Mesendoderm (in vitro differentiated cells): ENCODE measurements at regions not wholly inside any gene's neighbourhood (a gene's known extent, or its start where the extent isn't known, plus 50 kb on each side); places are given as distances from the start of the nearest gene placed in this dataset.

Experiments
- DNase-seq: peaks from one replicate; pipeline ENCODE4 v3.0.0; 2013
- H2AK5ac ChIP-seq: 2 replicates; pipeline ENCODE4 v1.6.1; 2013; ENCODE audit warnings: low read length, inconsistent platforms
- H2BK120ac ChIP-seq: 2 replicates; pipeline ENCODE4 v1.6.1; 2013; ENCODE audit warnings: low read depth, mild to moderate bottlenecking, low read length, moderate library complexity, mixed read lengths
- H2BK15ac ChIP-seq: replicated peaks from 2 replicates; pipeline ENCODE4 v1.6.1; 2013; ENCODE audit warnings: low read depth, mild to moderate bottlenecking, moderate library complexity
- H2BK5ac ChIP-seq: 2 replicates; pipeline ENCODE4 v1.6.1; 2013; ENCODE audit warnings: low read length, inconsistent platforms
- H3K18ac ChIP-seq: 2 replicates; pipeline ENCODE4 v1.6.1; 2013; ENCODE audit warnings: mild to moderate bottlenecking, low read length, mixed read lengths
- H3K23ac ChIP-seq: one replicate; pipeline ENCODE4 v1.6.1; 2013; ENCODE audit warnings: low read length
- H3K27ac ChIP-seq: 2 replicates; pipeline ENCODE4 v1.5.1; 2013; ENCODE audit warnings: low read depth, mild to moderate bottlenecking, inconsistent platforms, low read length, moderate library complexity
- H3K27me3 ChIP-seq: 2 replicates; pipeline ENCODE4 v1.6.1; 2013; ENCODE audit warnings: low read length, control low read depth, mild to moderate bottlenecking, inconsistent platforms; ENCODE audit not compliant: insufficient read depth, poor library complexity
- H3K36me3 ChIP-seq: 2 replicates; pipeline ENCODE4 v1.6.1; 2013; ENCODE audit warnings: low read length, inconsistent platforms; ENCODE audit not compliant: control insufficient read depth, insufficient read depth
- H3K4ac ChIP-seq: one replicate; pipeline ENCODE4 v1.6.1; 2013; ENCODE audit warnings: low read depth, mild to moderate bottlenecking, low read length, moderate library complexity
- H3K4me1 ChIP-seq: 2 replicates; pipeline ENCODE4 v1.6.1; 2013; ENCODE audit warnings: low read depth, low read length, inconsistent platforms; ENCODE audit not compliant: control insufficient read depth
- H3K4me2 ChIP-seq: 2 replicates; pipeline ENCODE4 v1.6.1; 2013; ENCODE audit warnings: low read length
- H3K4me3 ChIP-seq: 2 replicates; pipeline ENCODE4 v1.5.1; 2013; ENCODE audit warnings: mild to moderate bottlenecking, low read length
- H3K56ac ChIP-seq: one replicate; pipeline ENCODE4 v1.6.1; 2013; ENCODE audit warnings: low read length
- H3K79me1 ChIP-seq: 2 replicates; pipeline ENCODE4 v1.6.1; 2013; ENCODE audit warnings: low read length, inconsistent platforms
- H3K79me2 ChIP-seq: 2 replicates; pipeline ENCODE4 v1.6.1; 2013; ENCODE audit warnings: mild to moderate bottlenecking, low read length; ENCODE audit not compliant: control insufficient read depth, insufficient read depth
- H3K9ac ChIP-seq: 2 replicates; pipeline ENCODE4 v1.6.1; 2013; ENCODE audit warnings: low read length, inconsistent platforms
- H4K5ac ChIP-seq: one replicate; pipeline ENCODE4 v1.6.1; 2013; ENCODE audit warnings: low read length
- H4K8ac ChIP-seq: one replicate; pipeline ENCODE4 v1.6.1; 2013; ENCODE audit warnings: low read depth, mild to moderate bottlenecking, control low read depth, low read length, moderate library complexity
- WGBS: extraction: QIAGEN DNeasy Blood & Tissue Kit; methylation state at CpG from one replicate; pipeline ENCODE4 v1.1.7; 2013; ENCODE audit warnings: low lambda C conversion rate, missing lambda C conversion rate; ENCODE audit not compliant: insufficient coverage; ENCODE audit errors: extremely low coverage; 5-methylcytosine and 5-hydroxymethylcytosine counted together

GRCh38 chr21:35705888-35706287 lies 354.4 kb downstream of the SETD4 start:
- Histone ChIP-seq H3K27ac (no peak overlapping the region), H4K8ac (no peak overlapping the region), H4K5ac (no peak overlapping the region), H3K79me2 (no peaks in the 10 kb centered on the region), H3K23ac (no peak overlapping the region), H3K27me3 (no peaks in the 10 kb centered on the region), H3K56ac (no peak overlapping the region), H3K18ac (no peak overlapping the region), H2BK15ac (no peak overlapping the region), H3K4me1 (no peaks in the 10 kb centered on the region), H2BK5ac (no peak overlapping the region), H3K4me3 (no peak overlapping the region), H2BK120ac (no peak overlapping the region), H3K4me2 (no peak overlapping the region), H3K36me3 (no peaks in the 10 kb centered on the region), H3K9ac (no peak overlapping the region), H3K79me1 (no peaks in the 10 kb centered on the region), H3K4ac (no peak overlapping the region), H2AK5ac (no peak overlapping the region)
- WGBS: no CpG with 5 or more reads among the region's 1 CpG
- no peak for DNase-seq

GRCh38 chr21:35705237-35705887 lies 355.0 kb downstream of the SETD4 start:
- Histone ChIP-seq H3K79me2 (no peaks in the 10 kb centered on the region), H4K5ac (no peak overlapping the region), H2BK5ac (no peak overlapping the region), H3K27ac (no peak overlapping the region), H3K4me3 (no peak overlapping the region), H3K79me1 (no peaks in the 10 kb centered on the region), H2BK120ac (no peak overlapping the region), H3K36me3 (no peaks in the 10 kb centered on the region), H3K56ac (no peak overlapping the region), H2AK5ac (no peak overlapping the region), H4K8ac (no peak overlapping the region), H3K4me1 (no peaks in the 10 kb centered on the region), H3K18ac (no peak overlapping the region), H3K4ac (no peak overlapping the region), H3K27me3 (no peaks in the 10 kb centered on the region), H3K9ac (no peak overlapping the region), H2BK15ac (no peak overlapping the region), H3K4me2 (no peak overlapping the region), H3K23ac (no peak overlapping the region)
- no CpG with 5 or more reads among the region's 2 CpGs for WGBS
- DNase-seq: no peak

- Histone ChIP-seq H3K36me3 (no peaks in the 10 kb centered on the region), H3K79me1 (no peaks in the 10 kb centered on the region), H3K4me1 (no peaks in the 10 kb centered on the region), H2AK5ac (no peak overlapping the region), H2BK15ac (no peak overlapping the region), H3K27ac (no peak overlapping the region), H2BK5ac (no peak overlapping the region), H3K9ac (no peak overlapping the region), H3K27me3 (no peaks in the 10 kb centered on the region), H3K4me3 (no peak overlapping the region), H3K79me2 (no peaks in the 10 kb centered on the region), H4K8ac (no peak overlapping the region), H3K4ac (no peak overlapping the region), H2BK120ac (no peak overlapping the region), H3K56ac (no peak overlapping the region), H3K23ac (no peak overlapping the region), H3K18ac (no peak overlapping the region), H3K4me2 (no peak overlapping the region), H4K5ac (no peak overlapping the region)
- no peak for DNase-seq
- no CpG with 5 or more reads among the region's 1 CpG for WGBS
These were observed 356.6 kb downstream of the SETD4 start for GRCh38 chr21:35703704-35704103.

GRCh38 chr21:35699361-35699760 lies 361.0 kb downstream of the SETD4 start:
- no peak overlapping the region for H2BK120ac ChIP-seq
- no peak overlapping the region for H2BK15ac ChIP-seq

GRCh38 chr21:35697321-35697808 lies 363.0 kb downstream of the SETD4 start:
- Histone ChIP-seq H3K36me3 (no peaks in the 10 kb centered on the region), H3K4ac (no peak overlapping the region), H4K8ac (no peak overlapping the region), H2BK15ac (no peak overlapping the region), H3K4me3 (no peak overlapping the region), H3K23ac (no peak overlapping the region), H4K5ac (no peak overlapping the region), H3K9ac (no peak overlapping the region), H2BK120ac (no peak overlapping the region), H2AK5ac (no peak overlapping the region), H3K4me2 (no peak overlapping the region), H3K79me1 (no peaks in the 10 kb centered on the region), H3K79me2 (no peaks in the 10 kb centered on the region), H3K27ac (no peak overlapping the region), H3K56ac (no peak overlapping the region), H3K18ac (no peak overlapping the region), H2BK5ac (no peak overlapping the region), H3K4me1 (no peaks in the 10 kb centered on the region), H3K27me3 (no peaks in the 10 kb centered on the region)
- no CpG with 5 or more reads among the region's 3 CpGs for WGBS
- DNase-seq: no peak

More at GRCh38 chr21:35699361-35699760, 361.0 kb downstream of the SETD4 start:
- H3K79me1 ChIP-seq: no peaks in the 10 kb centered on the region
- H3K36me3 ChIP-seq: no peaks in the 10 kb centered on the region
- H2AK5ac ChIP-seq: no peak overlapping the region
- no peak overlapping the region for H3K18ac ChIP-seq
- no peaks in the 10 kb centered on the region for H3K27me3 ChIP-seq
- H3K4ac ChIP-seq: no peak overlapping the region
- H2BK5ac ChIP-seq: no peak overlapping the region
- H4K5ac ChIP-seq: no peak overlapping the region
- H3K23ac ChIP-seq: no peak overlapping the region
- no peak overlapping the region for H3K27ac ChIP-seq
- DNase-seq: no peak
- H3K9ac ChIP-seq: no peak overlapping the region
- no peaks in the 10 kb centered on the region for H3K79me2 ChIP-seq
- no peak overlapping the region for H3K56ac ChIP-seq
- no peak overlapping the region for H4K8ac ChIP-seq
- no peaks in the 10 kb centered on the region for H3K4me1 ChIP-seq
- no peak overlapping the region for H3K4me3 ChIP-seq
- H3K4me2 ChIP-seq: no peak overlapping the region
- no CpG with 5 or more reads among the region's 3 CpGs for WGBS

GRCh38 chr21:35696644-35697043 lies 363.7 kb downstream of the SETD4 start:
- no peak overlapping the region for H3K27ac ChIP-seq
- H4K8ac ChIP-seq: no peak overlapping the region

More at GRCh38 chr21:35696644-35697043, 363.7 kb downstream of the SETD4 start:
- WGBS: no CpG with 5 or more reads among the region's 2 CpGs
- Histone ChIP-seq H3K79me2 (no peaks in the 10 kb centered on the region), H3K4ac (no peak overlapping the region), H3K18ac (no peak overlapping the region), H2BK120ac (no peak overlapping the region), H3K4me3 (no peak overlapping the region), H2AK5ac (no peak overlapping the region), H4K5ac (no peak overlapping the region), H2BK15ac (no peak overlapping the region), H3K4me1 (no peaks in the 10 kb centered on the region), H3K79me1 (no peaks in the 10 kb centered on the region), H3K23ac (no peak overlapping the region), H3K4me2 (no peak overlapping the region), H3K36me3 (no peaks in the 10 kb centered on the region), H3K27me3 (no peaks in the 10 kb centered on the region), H3K9ac (no peak overlapping the region), H2BK5ac (no peak overlapping the region), H3K56ac (no peak overlapping the region)
- no peak for DNase-seq
